ENCODE measurements at regions not wholly inside any gene's neighbourhood (a gene's known extent, or its start where the extent isn't known, plus 50 kb on each side); places are given as distances from the start of the nearest gene placed in this dataset.

GRCh38 chr5:82905986-82906385 is 171.2 kb downstream of the TMEM167A start:
- TF ChIP-seq POLR2AphosphoS5 (IDR thresholded peaks at IDR 0.05; ENCODE audit: low read depth, low read length) (no peak), SIN3A (IDR thresholded peaks at IDR 0.05; ENCODE audit: borderline replicate concordance, insufficient read depth, low read depth, low read length) (no peak), TCF7L2 (IDR thresholded peaks at IDR 0.05; ENCODE audit: low read depth, low read length) (no peak), CTCF (IDR thresholded peaks at IDR 0.05) (no peak)
- TF ChIP-seq, protein P1, sequence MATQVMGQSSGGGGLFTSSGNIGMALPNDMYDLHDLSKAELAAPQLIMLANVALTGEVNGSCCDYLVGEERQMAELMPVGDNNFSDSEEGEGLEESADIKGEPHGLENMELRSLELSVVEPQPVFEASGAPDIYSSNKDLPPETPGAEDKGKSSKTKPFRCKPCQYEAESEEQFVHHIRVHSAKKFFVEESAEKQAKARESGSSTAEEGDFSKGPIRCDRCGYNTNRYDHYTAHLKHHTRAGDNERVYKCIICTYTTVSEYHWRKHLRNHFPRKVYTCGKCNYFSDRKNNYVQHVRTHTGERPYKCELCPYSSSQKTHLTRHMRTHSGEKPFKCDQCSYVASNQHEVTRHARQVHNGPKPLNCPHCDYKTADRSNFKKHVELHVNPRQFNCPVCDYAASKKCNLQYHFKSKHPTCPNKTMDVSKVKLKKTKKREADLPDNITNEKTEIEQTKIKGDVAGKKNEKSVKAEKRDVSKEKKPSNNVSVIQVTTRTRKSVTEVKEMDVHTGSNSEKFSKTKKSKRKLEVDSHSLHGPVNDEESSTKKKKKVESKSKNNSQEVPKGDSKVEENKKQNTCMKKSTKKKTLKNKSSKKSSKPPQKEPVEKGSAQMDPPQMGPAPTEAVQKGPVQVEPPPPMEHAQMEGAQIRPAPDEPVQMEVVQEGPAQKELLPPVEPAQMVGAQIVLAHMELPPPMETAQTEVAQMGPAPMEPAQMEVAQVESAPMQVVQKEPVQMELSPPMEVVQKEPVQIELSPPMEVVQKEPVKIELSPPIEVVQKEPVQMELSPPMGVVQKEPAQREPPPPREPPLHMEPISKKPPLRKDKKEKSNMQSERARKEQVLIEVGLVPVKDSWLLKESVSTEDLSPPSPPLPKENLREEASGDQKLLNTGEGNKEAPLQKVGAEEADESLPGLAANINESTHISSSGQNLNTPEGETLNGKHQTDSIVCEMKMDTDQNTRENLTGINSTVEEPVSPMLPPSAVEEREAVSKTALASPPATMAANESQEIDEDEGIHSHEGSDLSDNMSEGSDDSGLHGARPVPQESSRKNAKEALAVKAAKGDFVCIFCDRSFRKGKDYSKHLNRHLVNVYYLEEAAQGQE (IDR thresholded peaks at IDR 0.05; ENCODE audit: insufficient read depth in 1 of 2, low read depth in 2 of 2, low read length in 1 of 2), result no peak
- DNase-seq (ENCODE audit: low read depth, low spot score) (no peak), ATAC-seq (no peak)
- BruUV-seq (replicated peaks), result no TSS peak
- ChIA-PET CTCF (no interaction called here), POLR2A (no interaction called here)
- Histone ChIP-seq H3K27me3 (ENCODE audit: control insufficient read depth, insufficient read depth, low read length) (no peaks in the 10 kb centered on the region), H3K36me3 (ENCODE audit: control insufficient read depth, insufficient read depth, low read length) (no peaks in the 10 kb centered on the region), H3K4me1 (ENCODE audit: control insufficient read depth, insufficient read depth, low read length) (no peaks in the 10 kb centered on the region), H3K4me3 (ENCODE audit: low read depth in 2 of 2, low read length in 2 of 2) (no peak overlapping the region), H3K27ac (ENCODE audit: low read length) (no peak overlapping the region), H3K9me3 (ENCODE audit: control insufficient read depth, insufficient read depth, low read depth, low read length) (peaks cover 7% of the 10 kb centered on the region; the same call in 1 of the 2 replicates)
- in situ Hi-C loops (cut with HindIII; ENCODE audit: low pct_unique_long_range_greater_than_20kb, low sequenced_read_pairs) (no loop called here), intact Hi-C loops (cut with micrococcal nuclease; ENCODE audit: unreplicated experiment) (no loop called here)

DNA sequence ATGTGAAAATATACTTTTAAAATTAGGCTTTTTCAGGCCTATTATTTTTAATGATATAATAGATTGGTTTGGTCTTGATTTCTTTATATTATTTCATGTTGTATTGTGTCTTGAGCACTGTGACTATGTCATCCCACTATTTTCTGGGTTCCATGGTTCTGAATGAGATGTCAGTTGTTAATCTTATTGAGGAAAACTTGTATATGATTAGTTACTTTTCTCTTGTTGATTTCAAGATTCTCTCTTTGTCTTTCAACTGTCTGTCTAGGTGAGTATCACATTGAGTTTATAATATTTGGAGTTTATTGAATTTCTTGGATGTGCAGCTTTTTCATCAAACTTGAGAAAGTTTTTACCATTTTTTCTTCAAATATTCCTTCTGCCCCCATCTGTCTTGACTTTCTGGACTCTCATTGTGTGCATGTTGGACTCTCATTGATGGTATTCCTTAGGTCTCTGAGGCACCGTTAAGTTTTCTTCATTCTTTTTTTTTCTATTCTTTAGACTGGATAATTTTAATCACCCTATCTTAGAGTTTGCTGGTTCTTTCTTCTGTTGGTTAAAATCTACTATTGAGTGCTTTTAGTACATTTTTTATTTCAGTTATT is 175.8 kb downstream of the TMEM167A start:
- no peak for DNase-seq (ENCODE audit: low read depth, low spot score)
- H3K27me3 ChIP-seq (ENCODE audit: control insufficient read depth, insufficient read depth, low read length), result no peaks in the 10 kb centered on the region
- POLR2A ChIA-PET, result no interaction called here
- in situ Hi-C loops (cut with HindIII; ENCODE audit: low pct_unique_long_range_greater_than_20kb, low sequenced_read_pairs), result no loop called here
- H3K9me3 ChIP-seq (ENCODE audit: control insufficient read depth, insufficient read depth, low read depth, low read length), result peaks cover 8% of the 10 kb centered on the region; the same call in 1 of the 2 replicates
- H3K27ac ChIP-seq (ENCODE audit: low read length), result no peak overlapping the region
- ATAC-seq, result no peak
- intact Hi-C loops (cut with micrococcal nuclease; ENCODE audit: unreplicated experiment), result no loop called here
- no peak overlapping the region for H3K4me3 ChIP-seq (ENCODE audit: low read depth in 2 of 2, low read length in 2 of 2)
- no TSS peak for BruUV-seq (replicated peaks)
- no peaks in the 10 kb centered on the region for H3K4me1 ChIP-seq (ENCODE audit: control insufficient read depth, insufficient read depth, low read length)
- no peaks in the 10 kb centered on the region for H3K36me3 ChIP-seq (ENCODE audit: control insufficient read depth, insufficient read depth, low read length)
- TF ChIP-seq SIN3A (IDR thresholded peaks at IDR 0.05; ENCODE audit: borderline replicate concordance, insufficient read depth, low read depth, low read length) (no peak), TCF7L2 (IDR thresholded peaks at IDR 0.05; ENCODE audit: low read depth, low read length) (no peak), POLR2AphosphoS5 (IDR thresholded peaks at IDR 0.05; ENCODE audit: low read depth, low read length) (no peak), CTCF (IDR thresholded peaks at IDR 0.05) (no peak)
- TF ChIP-seq, protein P1 (IDR thresholded peaks at IDR 0.05; ENCODE audit: insufficient read depth in 1 of 2, low read depth in 2 of 2, low read length in 1 of 2), result no peak
- CTCF ChIA-PET, result no interaction called here
